ENCODE measurements at regions not wholly inside any gene's neighbourhood (a gene's known extent, or its start where the extent isn't known, plus 50 kb on each side); places are given as distances from the start of the nearest gene placed in this dataset.

DNA sequence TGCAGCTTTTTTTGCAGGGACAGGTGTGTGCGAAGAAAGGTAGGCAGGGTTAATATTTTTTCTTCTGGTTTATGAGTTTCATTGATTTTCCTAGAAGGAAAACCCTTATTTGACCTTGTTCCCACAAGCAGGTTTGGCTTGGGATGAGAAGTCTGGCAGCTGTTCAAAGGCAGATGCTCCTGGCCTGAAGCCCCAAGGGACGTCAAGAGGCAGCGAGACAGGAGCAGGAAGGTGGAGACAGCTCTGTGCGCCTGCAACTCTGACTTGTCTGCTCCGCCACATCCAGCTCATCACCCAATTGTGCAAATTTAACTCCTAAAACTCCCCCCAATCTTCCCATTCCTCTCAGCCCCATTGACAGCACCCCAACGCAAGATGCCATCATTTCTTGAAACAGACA is 136.8 kb upstream of the XYLT1 start:
- no peak for TF ChIP-seq POLR2A (IDR thresholded peaks at IDR 0.05)
- TF ChIP-seq POLR2AphosphoS5 (IDR thresholded peaks at IDR 0.05): no peak
- TF ChIP-seq EP300 (IDR thresholded peaks at IDR 0.05; ENCODE audit: low read depth): no peak
- TF ChIP-seq, protein P1, sequence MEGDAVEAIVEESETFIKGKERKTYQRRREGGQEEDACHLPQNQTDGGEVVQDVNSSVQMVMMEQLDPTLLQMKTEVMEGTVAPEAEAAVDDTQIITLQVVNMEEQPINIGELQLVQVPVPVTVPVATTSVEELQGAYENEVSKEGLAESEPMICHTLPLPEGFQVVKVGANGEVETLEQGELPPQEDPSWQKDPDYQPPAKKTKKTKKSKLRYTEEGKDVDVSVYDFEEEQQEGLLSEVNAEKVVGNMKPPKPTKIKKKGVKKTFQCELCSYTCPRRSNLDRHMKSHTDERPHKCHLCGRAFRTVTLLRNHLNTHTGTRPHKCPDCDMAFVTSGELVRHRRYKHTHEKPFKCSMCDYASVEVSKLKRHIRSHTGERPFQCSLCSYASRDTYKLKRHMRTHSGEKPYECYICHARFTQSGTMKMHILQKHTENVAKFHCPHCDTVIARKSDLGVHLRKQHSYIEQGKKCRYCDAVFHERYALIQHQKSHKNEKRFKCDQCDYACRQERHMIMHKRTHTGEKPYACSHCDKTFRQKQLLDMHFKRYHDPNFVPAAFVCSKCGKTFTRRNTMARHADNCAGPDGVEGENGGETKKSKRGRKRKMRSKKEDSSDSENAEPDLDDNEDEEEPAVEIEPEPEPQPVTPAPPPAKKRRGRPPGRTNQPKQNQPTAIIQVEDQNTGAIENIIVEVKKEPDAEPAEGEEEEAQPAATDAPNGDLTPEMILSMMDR (IDR thresholded peaks at IDR 0.05): no peak
- in situ Hi-C loops (cut with MboI; ENCODE audit: low pct_ligation_motif_present in 1 of 4, low pct_unique_long_range_greater_than_20kb in 1 of 4, low sequenced_read_pairs in 3 of 4) (no loop called here), intact Hi-C loops (cut with DNase I; ENCODE audit: low total_unique reads) (no loop called here)
- DNase-seq: no peak
- no peaks in the 10 kb centered on the region for H3K9me3 ChIP-seq
- H3K4me1 ChIP-seq: no peaks in the 10 kb centered on the region
- no peak overlapping the region for H3K4me3 ChIP-seq
- H3K27me3 ChIP-seq: peaks cover 6% of the 10 kb centered on the region
- H3K27ac ChIP-seq: no peak overlapping the region
- no peaks in the 10 kb centered on the region for H3K36me3 ChIP-seq
- 61 to 71% methylated on average over 4 to 6 of the region's 6 CpGs for WGBS, 2 donors (ENCODE audit: low coverage in 1 of 2)

DNA sequence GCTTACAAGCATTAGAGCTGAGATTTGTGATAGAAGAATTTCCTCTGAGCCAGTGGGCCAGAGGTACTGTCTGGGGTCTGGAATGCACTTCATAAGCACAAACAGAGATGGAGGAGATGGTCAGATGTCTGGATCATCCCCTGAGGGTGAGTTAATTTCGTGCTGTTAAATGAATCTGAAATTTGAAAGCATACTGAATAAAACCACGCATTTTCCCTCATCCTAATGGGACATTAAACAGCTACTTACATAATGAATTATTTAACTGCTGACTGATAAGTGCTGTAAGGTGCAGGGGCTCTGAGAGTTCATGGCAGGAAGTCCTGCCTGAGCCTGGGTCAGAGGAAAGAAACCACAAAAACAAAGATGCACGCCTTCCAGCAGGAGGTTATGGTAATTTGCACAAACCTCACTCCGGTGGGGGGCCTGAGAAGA is 136.3 kb upstream of the XYLT1 start:
- WGBS, 2 donors (ENCODE audit: low coverage in 1 of 2): 26 to 31% methylated on average over 4 of the region's 4 CpGs
- H3K27ac ChIP-seq: no peak overlapping the region
- no peak for DNase-seq
- H3K36me3 ChIP-seq: no peaks in the 10 kb centered on the region
- H3K9me3 ChIP-seq: no peaks in the 10 kb centered on the region
- H3K4me1 ChIP-seq: no peaks in the 10 kb centered on the region
- H3K4me3 ChIP-seq: no peak overlapping the region
- peaks cover 1% of the 10 kb centered on the region for H3K27me3 ChIP-seq
- TF ChIP-seq POLR2A (IDR thresholded peaks at IDR 0.05): no peak
- TF ChIP-seq, protein P1 (IDR thresholded peaks at IDR 0.05): no peak
- no peak for TF ChIP-seq EP300 (IDR thresholded peaks at IDR 0.05; ENCODE audit: low read depth)
- TF ChIP-seq POLR2AphosphoS5 (IDR thresholded peaks at IDR 0.05): no peak
- intact Hi-C loops (cut with DNase I; ENCODE audit: low total_unique reads) (no loop called here), in situ Hi-C loops (cut with MboI; ENCODE audit: low pct_ligation_motif_present in 1 of 4, low pct_unique_long_range_greater_than_20kb in 1 of 4, low sequenced_read_pairs in 3 of 4) (no loop called here)

DNA sequence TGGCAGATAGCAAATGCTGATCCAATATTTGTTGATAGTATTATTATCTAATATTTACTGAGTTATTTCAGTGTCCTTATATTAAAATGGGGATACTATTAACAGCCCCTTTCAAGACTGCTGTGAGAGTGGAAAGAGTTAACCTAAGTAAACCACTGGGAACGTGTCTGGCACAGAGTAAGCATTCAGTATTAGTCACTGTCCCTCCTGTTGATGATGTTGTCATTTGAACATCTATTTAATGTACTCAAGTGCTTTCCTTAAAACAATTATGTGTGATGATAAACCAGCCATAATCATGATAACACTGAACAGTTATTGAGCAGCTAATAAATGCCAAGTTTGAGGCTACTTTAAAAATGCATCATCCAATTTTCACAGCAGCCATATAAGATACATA is 135.7 kb upstream of the XYLT1 start:
- Histone ChIP-seq H3K4me1 (no peaks in the 10 kb centered on the region), H3K9me3 (no peaks in the 10 kb centered on the region), H3K27me3 (no peaks in the 10 kb centered on the region), H3K27ac (no peak overlapping the region), H3K4me3 (no peak overlapping the region), H3K36me3 (no peaks in the 10 kb centered on the region)
- TF ChIP-seq, protein P1 (IDR thresholded peaks at IDR 0.05): no peak
- TF ChIP-seq POLR2AphosphoS5 (IDR thresholded peaks at IDR 0.05) (no peak), POLR2A (IDR thresholded peaks at IDR 0.05) (no peak), EP300 (IDR thresholded peaks at IDR 0.05; ENCODE audit: low read depth) (no peak)
- intact Hi-C loops (cut with DNase I; ENCODE audit: low total_unique reads): no loop called here
- 0 to 3% methylated on average over 1 of the region's 1 CpG for WGBS, 2 donors (ENCODE audit: low coverage in 1 of 2)
- no peak for DNase-seq
- in situ Hi-C loops (cut with MboI; ENCODE audit: low pct_ligation_motif_present in 1 of 4, low pct_unique_long_range_greater_than_20kb in 1 of 4, low sequenced_read_pairs in 3 of 4): no loop called here

DNA sequence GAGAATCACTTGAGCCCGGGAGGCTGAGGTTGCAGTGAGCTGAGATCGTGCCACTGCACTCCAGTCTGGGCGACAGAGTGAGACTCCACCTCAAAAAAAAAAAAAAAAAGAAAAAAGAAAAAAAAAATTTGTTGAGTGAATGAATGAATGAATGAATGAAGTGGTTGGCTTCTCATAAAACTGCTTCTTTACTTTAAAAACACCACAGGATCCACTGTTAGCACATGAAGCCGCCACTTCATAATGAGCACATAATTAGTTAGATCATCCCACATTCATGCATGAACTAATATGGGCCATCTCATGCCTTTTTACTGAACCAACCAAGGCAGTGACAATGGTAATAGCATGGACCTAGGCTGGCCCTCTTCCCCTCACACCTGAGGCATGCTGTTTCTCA is 135.0 kb upstream of the XYLT1 start:
- 93 to 100% methylated on average over 1 to 4 of the region's 4 CpGs for WGBS, 2 donors (ENCODE audit: low coverage in 1 of 2)
- intact Hi-C loops (cut with DNase I; ENCODE audit: low total_unique reads): no loop called here

More for the DNA sequence above, 135.0 kb upstream of the XYLT1 start:
- TF ChIP-seq POLR2A (IDR thresholded peaks at IDR 0.05) (no peak), EP300 (IDR thresholded peaks at IDR 0.05; ENCODE audit: low read depth) (no peak), POLR2AphosphoS5 (IDR thresholded peaks at IDR 0.05) (no peak)
- TF ChIP-seq, protein P1 (IDR thresholded peaks at IDR 0.05): no peak
- H3K36me3 ChIP-seq: no peaks in the 10 kb centered on the region
- no peaks in the 10 kb centered on the region for H3K27me3 ChIP-seq
- DNase-seq: no peak
- no peaks in the 10 kb centered on the region for H3K9me3 ChIP-seq
- no peak overlapping the region for H3K4me3 ChIP-seq
- no peak overlapping the region for H3K27ac ChIP-seq
- H3K4me1 ChIP-seq: no peaks in the 10 kb centered on the region
- in situ Hi-C loops (cut with MboI; ENCODE audit: low pct_ligation_motif_present in 1 of 4, low pct_unique_long_range_greater_than_20kb in 1 of 4, low sequenced_read_pairs in 3 of 4): no loop called here
